DMS 273 (cell line): ENCODE measurements at regions not wholly inside any gene's neighbourhood (a gene's known extent, or its start where the extent isn't known, plus 50 kb on each side); places are given as distances from the start of the nearest gene placed in this dataset.

Experiments
- DNase-seq: peaks from one replicate; lab custom pipeline; 2025; ENCODE audit not compliant: unreplicated experiment; lab: John Stamatoyannopoulos, UW

- DNase-seq, result no peak
Measured at GRCh38 chr5:169450464-169450863, 133.1 kb upstream of the SPDL1 start.

- no peak for DNase-seq
Measured at GRCh38 chr5:169448826-169449225, 134.7 kb upstream of the SPDL1 start.

- DNase-seq, result no peak
Measured at GRCh38 chr5:169445191-169445590, 138.4 kb upstream of the SPDL1 start.

GRCh38 chr5:169442913-169443784 lies 140.4 kb upstream of the SPDL1 start:
- DNase-seq, result no peak

GRCh38 chr5:169442403-169442874 lies 141.1 kb upstream of the SPDL1 start:
- no peak for DNase-seq

GRCh38 chr5:169440107-169440705 lies 139.3 kb upstream of the SLIT3 start:
- DNase-seq, result no peak

- no peak for DNase-seq
Measured at GRCh38 chr5:169439362-169439761, 138.4 kb upstream of the SLIT3 start.

- DNase-seq, result no peak
Measured at GRCh38 chr5:169435506-169436229, 134.7 kb upstream of the SLIT3 start.

- no peak for DNase-seq
Measured at GRCh38 chr5:169433221-169433651, 132.3 kb upstream of the SLIT3 start.

- DNase-seq, result no peak
Measured at GRCh38 chr5:169431386-169431785, 130.4 kb upstream of the SLIT3 start.

GRCh38 chr5:169430671-169431070 lies 129.7 kb upstream of the SLIT3 start:
- DNase-seq, result no peak

GRCh38 chr5:169429044-169429443 lies 128.1 kb upstream of the SLIT3 start:
- DNase-seq, result no peak

- peak; percentile 63 for DNase-seq
Measured at GRCh38 chr5:169426784-169427183, 125.8 kb upstream of the SLIT3 start.

GRCh38 chr5:169424670-169425378 lies 123.9 kb upstream of the SLIT3 start:
- DNase-seq, result no peak

GRCh38 chr5:169424279-169424655 lies 123.3 kb upstream of the SLIT3 start:
- DNase-seq, result no peak

GRCh38 chr5:169423580-169424278 lies 122.8 kb upstream of the SLIT3 start:
- DNase-seq, result no peak

GRCh38 chr5:169422087-169422486 lies 121.1 kb upstream of the SLIT3 start:
- no peak for DNase-seq

- no peak for DNase-seq
Measured at GRCh38 chr5:169421677-169422076, 120.7 kb upstream of the SLIT3 start.

GRCh38 chr5:169417676-169418075 lies 116.7 kb upstream of the SLIT3 start:
- DNase-seq, result peak; percentile 91

GRCh38 chr5:169416583-169417196 lies 115.8 kb upstream of the SLIT3 start:
- DNase-seq, result peak; percentile 83
